KMS-11 (cell line): ENCODE measurements at regions not wholly inside any gene's neighbourhood (a gene's known extent, or its start where the extent isn't known, plus 50 kb on each side); places are given as distances from the start of the nearest gene placed in this dataset.

Source experiments
- H2AFZ ChIP-seq: fragments of 200-600 bp; sonication (generic); 2 replicates; pipeline ENCODE4 v1.6.1; 2016; ENCODE audit warnings: antibody characterized with exemption, mixed run types, low read depth
- H3K27ac ChIP-seq: fragments of 200-600 bp; sonication (generic); 2 replicates; pipeline ENCODE4 v1.6.1; 2016; ENCODE audit warnings: mild to moderate bottlenecking, mixed run types
- H3K27me3 ChIP-seq: fragments of 200-600 bp; sonication (generic); 2 replicates; pipeline ENCODE4 v1.6.1; 2017; ENCODE audit warnings: mild to moderate bottlenecking, low read depth, mixed run types, moderate library complexity; ENCODE audit not compliant: insufficient read depth
- H3K36me3 ChIP-seq: fragments of 200-600 bp; sonication (generic); 2 replicates; pipeline ENCODE4 v1.6.1; 2017; ENCODE audit warnings: mild to moderate bottlenecking, mixed run types; ENCODE audit not compliant: insufficient read depth
- H3K4me1 ChIP-seq: fragments of 200-600 bp; sonication (generic); 2 replicates; pipeline ENCODE4 v1.6.1; 2016; ENCODE audit warnings: mild to moderate bottlenecking, low read depth, mixed run types; ENCODE audit not compliant: poor library complexity, severe bottlenecking
- H3K4me2 ChIP-seq: fragments of 200-600 bp; sonication (generic); 2 replicates; pipeline ENCODE4 v1.7.0; 2016; ENCODE audit warnings: mild to moderate bottlenecking, mixed run types
- H3K4me3 ChIP-seq: fragments of 200-600 bp; sonication (generic); IDR thresholded peaks from 2 replicates; pipeline ENCODE4 v1.6.1; 2017; ENCODE audit warnings: low read depth, low read length, mixed read lengths; ENCODE audit not compliant: insufficient read depth
- H3K79me2 ChIP-seq: fragments of 200-600 bp; sonication (generic); 2 replicates; pipeline ENCODE4 v1.6.1; 2016; ENCODE audit warnings: low read depth, mixed run types; ENCODE audit not compliant: insufficient read depth
- H3K9ac ChIP-seq: fragments of 200-600 bp; sonication (generic); 2 replicates; pipeline ENCODE4 v1.6.1; 2016; ENCODE audit warnings: mild to moderate bottlenecking, mixed run types
- H4K20me1 ChIP-seq: fragments of 200-600 bp; sonication (generic); 2 replicates; pipeline ENCODE4 v1.6.1; 2016; ENCODE audit warnings: mild to moderate bottlenecking, mixed run types; ENCODE audit not compliant: insufficient read depth
- TF ChIP-seq, protein P1 (sequence below): fragments of 200-600 bp; sonication (generic); conservative IDR thresholded peaks from 2 replicates; pipeline ENCODE4 v1.6.1; 2017; ENCODE audit warnings: low read depth, mild to moderate bottlenecking, antibody characterized with exemption, low read length, moderate library complexity, mixed read lengths

DNA sequence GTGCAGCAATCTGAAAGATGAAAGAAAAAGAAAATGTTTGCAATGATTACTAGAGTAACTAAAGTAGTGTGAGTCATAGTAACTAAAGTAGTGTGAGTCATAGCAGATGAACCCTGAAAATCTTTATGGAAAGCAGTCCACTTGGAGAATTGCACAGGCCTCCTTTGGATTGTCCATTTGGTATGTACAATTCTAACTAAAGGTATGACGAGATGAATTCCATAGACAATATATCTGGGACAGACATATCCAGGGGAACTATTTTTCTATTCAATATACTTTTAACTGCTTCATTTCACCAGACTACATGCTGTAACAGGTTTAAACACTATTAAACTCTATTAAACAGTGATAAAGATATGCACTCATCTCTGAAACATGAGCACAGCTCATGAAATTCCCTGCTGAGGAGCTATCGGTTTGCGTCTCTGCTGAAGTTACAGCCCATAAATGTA, 798.7 kb downstream of the PCDH7 start:
- TF ChIP-seq, protein P1, sequence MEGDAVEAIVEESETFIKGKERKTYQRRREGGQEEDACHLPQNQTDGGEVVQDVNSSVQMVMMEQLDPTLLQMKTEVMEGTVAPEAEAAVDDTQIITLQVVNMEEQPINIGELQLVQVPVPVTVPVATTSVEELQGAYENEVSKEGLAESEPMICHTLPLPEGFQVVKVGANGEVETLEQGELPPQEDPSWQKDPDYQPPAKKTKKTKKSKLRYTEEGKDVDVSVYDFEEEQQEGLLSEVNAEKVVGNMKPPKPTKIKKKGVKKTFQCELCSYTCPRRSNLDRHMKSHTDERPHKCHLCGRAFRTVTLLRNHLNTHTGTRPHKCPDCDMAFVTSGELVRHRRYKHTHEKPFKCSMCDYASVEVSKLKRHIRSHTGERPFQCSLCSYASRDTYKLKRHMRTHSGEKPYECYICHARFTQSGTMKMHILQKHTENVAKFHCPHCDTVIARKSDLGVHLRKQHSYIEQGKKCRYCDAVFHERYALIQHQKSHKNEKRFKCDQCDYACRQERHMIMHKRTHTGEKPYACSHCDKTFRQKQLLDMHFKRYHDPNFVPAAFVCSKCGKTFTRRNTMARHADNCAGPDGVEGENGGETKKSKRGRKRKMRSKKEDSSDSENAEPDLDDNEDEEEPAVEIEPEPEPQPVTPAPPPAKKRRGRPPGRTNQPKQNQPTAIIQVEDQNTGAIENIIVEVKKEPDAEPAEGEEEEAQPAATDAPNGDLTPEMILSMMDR, result no peak
- Histone ChIP-seq H3K4me2 (no peak overlapping the region), H3K79me2 (no peaks in the 10 kb centered on the region), H3K4me1 (no peaks in the 10 kb centered on the region), H3K36me3 (no peaks in the 10 kb centered on the region), H3K9ac (no peak overlapping the region), H3K27ac (no peak overlapping the region), H2AFZ (no peak overlapping the region), H4K20me1 (no peaks in the 10 kb centered on the region), H3K27me3 (no peaks in the 10 kb centered on the region), H3K4me3 (no peak overlapping the region)

DNA sequence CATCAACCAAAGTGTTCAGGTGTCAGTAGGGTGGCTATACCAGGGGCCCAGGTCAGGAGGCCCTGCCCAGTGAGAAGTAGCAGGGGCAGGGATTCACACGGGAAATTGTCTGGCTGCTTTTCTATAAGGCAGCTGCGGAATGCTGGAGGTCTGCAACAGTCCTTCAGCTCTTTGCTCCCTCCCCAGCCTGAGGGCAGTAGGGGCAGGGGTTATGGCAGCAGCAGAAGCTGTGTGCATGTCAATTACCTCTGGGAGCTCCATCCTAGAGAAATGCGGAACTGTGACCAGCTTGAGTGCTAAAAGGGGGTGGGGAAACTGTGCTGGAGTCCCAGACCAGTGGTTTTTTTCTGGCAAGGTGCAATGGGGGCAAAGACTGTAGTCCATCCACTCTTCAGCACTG, 810.4 kb downstream of the PCDH7 start:
- Histone ChIP-seq H3K27me3 (no peaks in the 10 kb centered on the region), H4K20me1 (no peaks in the 10 kb centered on the region), H3K79me2 (no peaks in the 10 kb centered on the region), H3K36me3 (no peaks in the 10 kb centered on the region), H3K4me1 (no peaks in the 10 kb centered on the region), H3K27ac (no peak overlapping the region), H3K9ac (no peak overlapping the region), H3K4me2 (no peak overlapping the region), H3K4me3 (no peak overlapping the region), H2AFZ (no peak overlapping the region)
- TF ChIP-seq, protein P1, result no peak

DNA sequence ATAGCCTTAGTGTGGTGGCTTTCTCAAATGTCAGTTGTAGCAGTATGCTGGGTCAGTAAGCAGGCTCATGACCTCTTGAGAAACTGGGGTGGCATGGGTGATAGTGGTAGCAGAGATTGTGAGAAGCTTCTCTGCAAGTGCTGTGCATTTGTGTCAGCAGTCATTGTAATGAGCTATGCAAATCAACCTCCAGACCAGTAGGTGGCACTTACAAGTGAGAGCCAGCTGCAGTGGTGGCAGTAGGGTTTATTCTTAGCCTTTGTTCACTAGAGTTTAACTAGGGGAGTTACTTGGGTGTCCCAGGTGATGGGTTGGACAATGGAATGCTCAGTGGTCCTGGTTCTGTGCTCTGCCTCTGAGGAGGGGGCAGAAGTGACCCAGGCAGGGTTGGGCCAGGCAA, 818.7 kb downstream of the PCDH7 start:
- H3K4me1 ChIP-seq, result no peaks in the 10 kb centered on the region
- H3K27ac ChIP-seq, result no peak overlapping the region
- H3K9ac ChIP-seq, result no peak overlapping the region
- H4K20me1 ChIP-seq, result no peaks in the 10 kb centered on the region
- TF ChIP-seq, protein P1, result no peak
- no peaks in the 10 kb centered on the region for H3K36me3 ChIP-seq
- no peak overlapping the region for H2AFZ ChIP-seq
- no peak overlapping the region for H3K4me2 ChIP-seq
- no peaks in the 10 kb centered on the region for H3K27me3 ChIP-seq
- no peaks in the 10 kb centered on the region for H3K79me2 ChIP-seq
- H3K4me3 ChIP-seq, result no peak overlapping the region

GRCh38 chr4:31539284-31540069, 819.3 kb downstream of the PCDH7 start:
- Histone ChIP-seq H4K20me1 (no peaks in the 10 kb centered on the region), H3K36me3 (no peaks in the 10 kb centered on the region), H3K27me3 (no peaks in the 10 kb centered on the region), H2AFZ (no peak overlapping the region), H3K27ac (no peak overlapping the region), H3K9ac (no peak overlapping the region), H3K4me3 (no peak overlapping the region), H3K4me2 (no peak overlapping the region), H3K79me2 (no peaks in the 10 kb centered on the region), H3K4me1 (no peaks in the 10 kb centered on the region)
- TF ChIP-seq, protein P1, result no peak
